GM23248 (cell line): ENCODE measurements at regions not wholly inside any gene's neighbourhood (a gene's known extent, or its start where the extent isn't known, plus 50 kb on each side); places are given as distances from the start of the nearest gene placed in this dataset.

Experiments
- DNase-seq: peaks from one replicate; pipeline ENCODE4 v3.0.0-alpha.2; 2015
- H2AFZ ChIP-seq: fragments of 200-600 bp; sonication (generic); 2 replicates; pipeline ENCODE4 v1.6.1; 2016; ENCODE audit warnings: antibody characterized with exemption
- H3F3A ChIP-seq: fragments of 200-600 bp; sonication (generic); 2 replicates; pipeline ENCODE4 v1.6.1; 2016; ENCODE audit warnings: mild to moderate bottlenecking, antibody characterized with exemption, mixed run types; ENCODE audit not compliant: insufficient read depth
- H3K27ac ChIP-seq: fragments of 200-600 bp; sonication (generic); 2 replicates; pipeline ENCODE4 v1.5.1; 2016; ENCODE audit warnings: mild to moderate bottlenecking
- H3K27me3 ChIP-seq: fragments of 200-600 bp; sonication (generic); replicated peaks from 2 replicates; pipeline ENCODE4 v1.6.1; 2016; ENCODE audit warnings: mild to moderate bottlenecking; ENCODE audit not compliant: insufficient read depth
- H3K36me3 ChIP-seq: fragments of 200-600 bp; sonication (generic); 2 replicates; pipeline ENCODE4 v1.6.1; 2016; ENCODE audit warnings: low read depth, mild to moderate bottlenecking
- H3K4me1 ChIP-seq: fragments of 200-600 bp; sonication (generic); 2 replicates; pipeline ENCODE4 v1.6.1; 2016; ENCODE audit warnings: mild to moderate bottlenecking; ENCODE audit not compliant: insufficient read depth
- H3K4me2 ChIP-seq: fragments of 200-600 bp; sonication (generic); one replicate; pipeline ENCODE4 v1.6.1; 2016; ENCODE audit warnings: mild to moderate bottlenecking; ENCODE audit not compliant: unreplicated experiment
- H3K4me3 ChIP-seq: fragments of 200-600 bp; sonication (generic); 2 replicates; pipeline ENCODE4 v1.5.1; 2016; ENCODE audit warnings: mild to moderate bottlenecking
- H3K79me2 ChIP-seq: fragments of 200-600 bp; sonication (generic); 2 replicates; pipeline ENCODE4 v1.6.1; 2016; ENCODE audit warnings: mild to moderate bottlenecking; ENCODE audit not compliant: insufficient read depth
- H3K9ac ChIP-seq: fragments of 200-600 bp; sonication (generic); 2 replicates; pipeline ENCODE4 v1.6.1; 2016; ENCODE audit warnings: mild to moderate bottlenecking
- H3K9me2 ChIP-seq: fragments of 200-600 bp; sonication (generic); 2 replicates; pipeline ENCODE4 v1.6.1; 2016; ENCODE audit warnings: mixed run types, mild to moderate bottlenecking, moderate library complexity; ENCODE audit not compliant: insufficient read depth
- H3K9me3 ChIP-seq: fragments of 200-600 bp; sonication (generic); one replicate; pipeline ENCODE4 v1.6.1; 2017; ENCODE audit warnings: low read depth
- H4K20me1 ChIP-seq: fragments of 200-600 bp; sonication (generic); 2 replicates; pipeline ENCODE4 v1.6.0; 2016; ENCODE audit not compliant: insufficient read depth
- EZH2 ChIP-seq: fragments of 200-600 bp; sonication (generic); IDR thresholded peaks from 2 replicates; pipeline ENCODE4 v1.6.1; 2018; ENCODE audit warnings: antibody characterized with exemption, mild to moderate bottlenecking; ENCODE audit not compliant: insufficient read depth, poor library complexity, severe bottlenecking
- EZH2phosphoT487 ChIP-seq: fragments of 200-600 bp; sonication (generic); IDR thresholded peaks from 2 replicates; pipeline ENCODE4 v1.6.1; 2018; ENCODE audit warnings: antibody characterized with exemption, moderate library complexity, mild to moderate bottlenecking, low read depth; ENCODE audit not compliant: insufficient read depth
- WGBS, 2 experiments: methylation state at CpG; one replicate each; pipeline ENCODE4 v1.1.6; 2015 to 2017; ENCODE audit warnings: low lambda C conversion rate in 2 of 2, low coverage in 1 of 2; ENCODE audit errors: missing lambda C conversion rate in 2 of 2; 5-methylcytosine and 5-hydroxymethylcytosine counted together
- in situ Hi-C: fragments of 300-500 bp; cut with MboI; formaldehyde crosslinking; loops from 2 replicates; pipeline ENCODE4 v1.15.0; 2020

GRCh38 chr2:21326152-21326551 lies 202.4 kb downstream of the TDRD15 start:
- H3K36me3 ChIP-seq, result no peaks in the 10 kb centered on the region
- H3K4me3 ChIP-seq, result no peak overlapping the region
- H3F3A ChIP-seq, result no peaks in the 10 kb centered on the region
- no peak for TF ChIP-seq EZH2
- no peak for TF ChIP-seq EZH2phosphoT487
- in situ Hi-C loops, result no loop called here
- no peak overlapping the region for H3K9ac ChIP-seq
- DNase-seq, result no peak
- no peak overlapping the region for H3K4me2 ChIP-seq
- no peaks in the 10 kb centered on the region for H3K27me3 ChIP-seq
- no peaks in the 10 kb centered on the region for H3K79me2 ChIP-seq
- H2AFZ ChIP-seq, result no peak overlapping the region
- WGBS, 2 experiments, result 2 to 4% methylated on average over 2 of the region's 2 CpGs
- H3K4me1 ChIP-seq, result no peaks in the 10 kb centered on the region
- no peaks in the 10 kb centered on the region for H4K20me1 ChIP-seq
- no peak overlapping the region for H3K27ac ChIP-seq
- no peaks in the 10 kb centered on the region for H3K9me3 ChIP-seq
- H3K9me2 ChIP-seq, result no peaks in the 10 kb centered on the region

- Histone ChIP-seq H3F3A (no peaks in the 10 kb centered on the region), H4K20me1 (no peaks in the 10 kb centered on the region), H3K9me2 (no peaks in the 10 kb centered on the region), H3K9me3 (no peaks in the 10 kb centered on the region), H3K79me2 (no peaks in the 10 kb centered on the region), H3K9ac (no peak overlapping the region), H3K4me1 (no peaks in the 10 kb centered on the region), H3K4me2 (no peak overlapping the region), H2AFZ (no peak overlapping the region), H3K27ac (no peak overlapping the region), H3K27me3 (no peaks in the 10 kb centered on the region), H3K4me3 (no peak overlapping the region), H3K36me3 (no peaks in the 10 kb centered on the region)
- in situ Hi-C loops, result no loop called here
- no peak for DNase-seq
- WGBS, 2 experiments, result 4 to 5% methylated on average over 4 of the region's 4 CpGs
- TF ChIP-seq EZH2 (no peak), EZH2phosphoT487 (no peak)
Measured at GRCh38 chr2:21328177-21328576, 204.4 kb downstream of the TDRD15 start.

- Histone ChIP-seq H3K9me3 (no peaks in the 10 kb centered on the region), H3K9me2 (no peaks in the 10 kb centered on the region), H3K4me1 (no peaks in the 10 kb centered on the region), H3F3A (no peaks in the 10 kb centered on the region), H2AFZ (no peak overlapping the region), H3K36me3 (no peaks in the 10 kb centered on the region), H3K4me3 (no peak overlapping the region), H3K27me3 (no peaks in the 10 kb centered on the region), H3K4me2 (no peak overlapping the region), H3K27ac (no peak overlapping the region), H3K79me2 (no peaks in the 10 kb centered on the region), H3K9ac (no peak overlapping the region), H4K20me1 (no peaks in the 10 kb centered on the region)
- no peak for DNase-seq
- 14 to 15% methylated on average over 5 of the region's 5 CpGs for WGBS, 2 experiments
- in situ Hi-C loops, result no loop called here
- no peak for TF ChIP-seq EZH2
Measured at GRCh38 chr2:21330786-21331391, 207.1 kb downstream of the TDRD15 start.

GRCh38 chr2:21331625-21332370 lies 208.0 kb downstream of the TDRD15 start:
- no peaks in the 10 kb centered on the region for H3K79me2 ChIP-seq
- no peak for TF ChIP-seq EZH2
- TF ChIP-seq EZH2phosphoT487, result no peak
- no peak overlapping the region for H2AFZ ChIP-seq
- no peak overlapping the region for H3K4me3 ChIP-seq
- H3K9me2 ChIP-seq, result no peaks in the 10 kb centered on the region
- H3K4me2 ChIP-seq, result no peak overlapping the region
- no peak overlapping the region for H3K9ac ChIP-seq
- no peaks in the 10 kb centered on the region for H3K36me3 ChIP-seq
- no peaks in the 10 kb centered on the region for H3K27me3 ChIP-seq
- DNase-seq, result no peak
- 14 to 15% methylated on average over 3 of the region's 3 CpGs for WGBS, 2 experiments
- H3K9me3 ChIP-seq, result no peaks in the 10 kb centered on the region
- in situ Hi-C loops, result no loop called here
- no peaks in the 10 kb centered on the region for H3K4me1 ChIP-seq
- H3F3A ChIP-seq, result no peaks in the 10 kb centered on the region
- no peaks in the 10 kb centered on the region for H4K20me1 ChIP-seq
- H3K27ac ChIP-seq, result no peak overlapping the region
